Left ventricle myocardium inferior (tissue), 1 donor: ENCODE measurements at regions not wholly inside any gene's neighbourhood (a gene's known extent, or its start where the extent isn't known, plus 50 kb on each side); places are given as distances from the start of the nearest gene placed in this dataset.

Experiments used
- DNase-seq: peaks from one replicate; pipeline ENCODE4 v3.0.0-alpha.2; 2020
- H3K27ac ChIP-seq: fragments of 200-600 bp; replicated peaks from 2 replicates; pipeline ENCODE4 v1.8.0; 2021
- H3K27me3 ChIP-seq: fragments of 200-600 bp; 2 replicates; pipeline ENCODE4 v1.8.0; 2021; ENCODE audit warnings: low read depth
- H3K36me3 ChIP-seq: fragments of 200-600 bp; 2 replicates; pipeline ENCODE4 v1.8.0; 2021
- H3K4me1 ChIP-seq: fragments of 200-600 bp; 2 replicates; pipeline ENCODE4 v1.8.0; 2021
- H3K4me3 ChIP-seq: fragments of 200-600 bp; 2 replicates; pipeline ENCODE4 v1.8.0; 2021; ENCODE audit warnings: mild to moderate bottlenecking, moderate library complexity
- H3K9me3 ChIP-seq: fragments of 200-600 bp; replicated peaks from 2 replicates; pipeline ENCODE4 v1.8.0; 2021
- CTCF ChIP-seq: fragments of 200-600 bp; IDR thresholded peaks from 2 replicates; pipeline ENCODE4 v1.8.0; 2021; ENCODE audit warnings: antibody characterized with exemption, mild to moderate bottlenecking, borderline replicate concordance
- intact Hi-C: fragments of 100-400 bp; cut with micrococcal nuclease; formaldehyde crosslinking; loops from one replicate; pipeline ENCODE4 v1.11.0; 2022
- donor health status: DM: no; HTN: yes; CAD: no; lungs with severe emphysema.

- Histone ChIP-seq H3K9me3 (no peaks in the 10 kb centered on the region), H3K27me3 (no peaks in the 10 kb centered on the region), H3K36me3 (no peaks in the 10 kb centered on the region), H3K4me3 (no peak overlapping the region), H3K4me1 (no peaks in the 10 kb centered on the region), H3K27ac (no peak overlapping the region)
- intact Hi-C loops, result no loop called here
- no peak for DNase-seq
- no peak for TF ChIP-seq CTCF
These were observed 75.8 kb upstream of the PIK3C3 start for GRCh38 chr18:41879256-41879655.

GRCh38 chr18:41875094-41875780 lies 79.8 kb upstream of the PIK3C3 start:
- Histone ChIP-seq H3K9me3 (no peaks in the 10 kb centered on the region), H3K4me1 (no peaks in the 10 kb centered on the region), H3K4me3 (no peak overlapping the region), H3K27ac (no peak overlapping the region), H3K27me3 (no peaks in the 10 kb centered on the region), H3K36me3 (no peaks in the 10 kb centered on the region)
- no peak for TF ChIP-seq CTCF
- intact Hi-C loops, result no loop called here
- DNase-seq, result no peak

GRCh38 chr18:41873730-41874129 lies 81.3 kb upstream of the PIK3C3 start:
- intact Hi-C loops, result no loop called here
- no peak for DNase-seq
- Histone ChIP-seq H3K4me1 (no peaks in the 10 kb centered on the region), H3K27me3 (no peaks in the 10 kb centered on the region), H3K4me3 (no peak overlapping the region), H3K27ac (no peak overlapping the region), H3K9me3 (no peaks in the 10 kb centered on the region), H3K36me3 (no peaks in the 10 kb centered on the region)
- TF ChIP-seq CTCF, result no peak

- no peak for DNase-seq
- no peaks in the 10 kb centered on the region for H3K4me1 ChIP-seq
- no peaks in the 10 kb centered on the region for H3K36me3 ChIP-seq
- TF ChIP-seq CTCF, result no peak
- H3K27me3 ChIP-seq, result no peaks in the 10 kb centered on the region
- H3K27ac ChIP-seq, result no peak overlapping the region
- no peaks in the 10 kb centered on the region for H3K9me3 ChIP-seq
- intact Hi-C loops, result no loop called here
- no peak overlapping the region for H3K4me3 ChIP-seq
These were observed 82.8 kb upstream of the PIK3C3 start for GRCh38 chr18:41872206-41872605.

GRCh38 chr18:41871229-41872000 lies 83.6 kb upstream of the PIK3C3 start:
- H3K4me3 ChIP-seq, result no peak overlapping the region
- no peak for TF ChIP-seq CTCF
- no peaks in the 10 kb centered on the region for H3K4me1 ChIP-seq
- DNase-seq, result no peak
- no peaks in the 10 kb centered on the region for H3K36me3 ChIP-seq
- no peak overlapping the region for H3K27ac ChIP-seq
- no peaks in the 10 kb centered on the region for H3K9me3 ChIP-seq
- intact Hi-C loops, result no loop called here
- H3K27me3 ChIP-seq, result no peaks in the 10 kb centered on the region
